Brain microvascular endothelial cell (primary cell): ENCODE measurements at regions not wholly inside any gene's neighbourhood (a gene's known extent, or its start where the extent isn't known, plus 50 kb on each side); places are given as distances from the start of the nearest gene placed in this dataset.

Experiments used
- DNase-seq: peaks from one replicate; pipeline ENCODE4 v3.0.0-alpha.2; 2020
- H3K27ac ChIP-seq: fragments of 250-450 bp; sonication (Bioruptor Pico); 2 replicates; pipeline ENCODE4 v1.5.1; 2020; ENCODE audit warnings: mild to moderate bottlenecking, moderate library complexity
- H3K27me3 ChIP-seq: fragments of 250-450 bp; sonication (Bioruptor Pico); replicated peaks from 2 replicates; pipeline ENCODE4 v1.5.1; 2020; ENCODE audit warnings: mild to moderate bottlenecking
- H3K36me3 ChIP-seq: fragments of 250-450 bp; sonication (Bioruptor Pico); replicated peaks from 2 replicates; pipeline ENCODE4 v1.5.1; 2020; ENCODE audit warnings: mild to moderate bottlenecking
- H3K4me3 ChIP-seq: 2 replicates; pipeline ENCODE4 v1.5.1; 2011; ENCODE audit warnings: low read depth, mild to moderate bottlenecking, control low read depth, low read length, moderate library complexity
- in situ Hi-C: cut with HindIII; loops from 2 replicates; pipeline ENCODE4 v1.10.0; 2017; ENCODE audit warnings: low sequenced_read_pairs, low pct_ligation_motif_present
- TF ChIP-seq, protein P1 (sequence below): IDR thresholded peaks from 2 replicates; pipeline ENCODE4 v1.5.1; 2011; ENCODE audit warnings: low read depth, mild to moderate bottlenecking, moderate library complexity, low read length, control low read depth, inconsistent platforms; ENCODE audit errors: missing control alignments

DNA sequence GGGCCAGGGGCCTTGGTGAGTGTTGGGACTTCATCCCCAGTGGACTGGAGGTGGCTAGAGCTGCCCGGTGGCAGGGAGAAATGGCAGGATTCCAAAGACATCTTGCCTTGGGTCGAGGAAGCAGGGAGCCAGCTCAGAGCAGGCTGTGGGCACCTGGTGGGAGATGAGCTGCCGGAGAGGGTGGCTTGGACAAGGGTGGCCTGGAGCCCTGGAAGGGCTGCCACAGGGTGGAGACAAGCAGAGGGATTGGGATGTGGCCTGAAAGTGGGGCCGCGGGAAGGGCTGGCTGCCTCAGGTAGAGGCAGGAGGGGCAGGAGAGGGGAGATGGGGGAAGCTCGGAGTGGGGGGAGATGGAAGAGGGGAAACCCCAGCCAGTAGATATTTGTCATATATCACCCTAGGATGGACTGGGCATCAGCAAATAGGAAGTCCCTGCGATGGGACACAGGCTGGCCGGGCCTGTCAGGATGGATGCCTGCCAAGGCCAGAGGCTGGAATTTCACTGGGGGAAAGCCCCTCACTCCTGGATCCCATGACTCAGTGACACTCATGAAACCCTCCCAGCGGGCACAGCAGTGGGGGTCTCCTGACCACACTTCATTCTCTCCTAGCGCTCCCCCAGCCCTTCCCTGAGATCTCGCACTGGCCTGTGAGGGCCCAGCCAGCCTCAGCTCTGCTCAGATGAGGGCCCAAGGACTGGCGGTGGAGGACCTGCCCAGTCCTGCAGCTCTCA is 72.0 kb upstream of the SHISAL1 start:
- Histone ChIP-seq H3K27ac (no peak overlapping the region), H3K27me3 (peaks cover 32% of the 10 kb centered on the region), H3K4me3 (no peak overlapping the region), H3K36me3 (no peaks in the 10 kb centered on the region)
- TF ChIP-seq, protein P1, sequence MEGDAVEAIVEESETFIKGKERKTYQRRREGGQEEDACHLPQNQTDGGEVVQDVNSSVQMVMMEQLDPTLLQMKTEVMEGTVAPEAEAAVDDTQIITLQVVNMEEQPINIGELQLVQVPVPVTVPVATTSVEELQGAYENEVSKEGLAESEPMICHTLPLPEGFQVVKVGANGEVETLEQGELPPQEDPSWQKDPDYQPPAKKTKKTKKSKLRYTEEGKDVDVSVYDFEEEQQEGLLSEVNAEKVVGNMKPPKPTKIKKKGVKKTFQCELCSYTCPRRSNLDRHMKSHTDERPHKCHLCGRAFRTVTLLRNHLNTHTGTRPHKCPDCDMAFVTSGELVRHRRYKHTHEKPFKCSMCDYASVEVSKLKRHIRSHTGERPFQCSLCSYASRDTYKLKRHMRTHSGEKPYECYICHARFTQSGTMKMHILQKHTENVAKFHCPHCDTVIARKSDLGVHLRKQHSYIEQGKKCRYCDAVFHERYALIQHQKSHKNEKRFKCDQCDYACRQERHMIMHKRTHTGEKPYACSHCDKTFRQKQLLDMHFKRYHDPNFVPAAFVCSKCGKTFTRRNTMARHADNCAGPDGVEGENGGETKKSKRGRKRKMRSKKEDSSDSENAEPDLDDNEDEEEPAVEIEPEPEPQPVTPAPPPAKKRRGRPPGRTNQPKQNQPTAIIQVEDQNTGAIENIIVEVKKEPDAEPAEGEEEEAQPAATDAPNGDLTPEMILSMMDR: no peak
- DNase-seq: no peak
- in situ Hi-C loops: no loop called here

DNA sequence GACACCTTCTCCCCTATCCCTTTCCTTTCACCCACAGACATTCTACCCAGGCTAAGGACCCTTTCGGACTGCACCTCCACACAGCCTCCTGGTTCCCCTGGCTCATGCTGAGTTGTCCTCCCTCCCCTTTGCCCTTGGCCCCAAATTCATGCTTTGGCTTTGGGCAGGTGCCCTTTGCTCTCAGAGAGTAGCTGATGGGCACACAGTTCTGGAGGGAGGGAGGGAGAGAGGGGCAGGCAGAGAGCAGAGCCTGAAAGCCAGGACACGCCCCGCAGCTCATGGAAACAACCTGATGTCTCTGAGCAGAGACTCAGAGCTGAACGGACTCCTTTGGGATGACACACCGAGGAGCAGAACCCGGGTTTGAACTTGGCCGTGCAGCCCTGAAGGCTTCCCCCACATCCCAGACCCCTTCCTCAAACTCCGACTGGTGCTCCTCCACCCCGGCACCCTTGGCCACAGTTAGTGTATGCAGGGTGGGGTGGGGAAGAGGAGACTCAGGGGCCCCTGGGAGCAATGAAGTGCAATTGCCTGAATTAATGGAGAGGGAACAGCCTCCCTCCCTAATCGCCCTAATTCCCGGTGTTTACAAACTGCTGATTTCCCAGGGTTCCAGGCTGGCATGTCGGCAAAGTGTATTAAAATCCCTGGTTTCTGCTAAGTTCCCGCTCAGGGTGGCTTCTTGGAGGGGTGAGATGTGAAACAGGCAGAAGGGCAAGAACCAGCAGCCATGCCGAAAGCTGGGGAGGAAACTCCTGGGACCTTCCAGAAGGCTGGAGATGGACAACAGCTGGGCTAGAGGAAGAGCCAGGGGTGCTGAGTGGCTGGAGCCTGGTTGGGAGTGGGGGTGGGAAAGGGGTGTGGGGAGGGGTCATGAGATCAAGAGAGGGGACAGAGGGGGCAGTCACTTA is 71.2 kb upstream of the SHISAL1 start:
- Histone ChIP-seq H3K36me3 (no peaks in the 10 kb centered on the region), H3K27me3 (peaks cover 32% of the 10 kb centered on the region), H3K4me3 (no peak overlapping the region), H3K27ac (no peak overlapping the region)
- DNase-seq: no peak
- in situ Hi-C loops: no loop called here
- TF ChIP-seq, protein P1: no peak

DNA sequence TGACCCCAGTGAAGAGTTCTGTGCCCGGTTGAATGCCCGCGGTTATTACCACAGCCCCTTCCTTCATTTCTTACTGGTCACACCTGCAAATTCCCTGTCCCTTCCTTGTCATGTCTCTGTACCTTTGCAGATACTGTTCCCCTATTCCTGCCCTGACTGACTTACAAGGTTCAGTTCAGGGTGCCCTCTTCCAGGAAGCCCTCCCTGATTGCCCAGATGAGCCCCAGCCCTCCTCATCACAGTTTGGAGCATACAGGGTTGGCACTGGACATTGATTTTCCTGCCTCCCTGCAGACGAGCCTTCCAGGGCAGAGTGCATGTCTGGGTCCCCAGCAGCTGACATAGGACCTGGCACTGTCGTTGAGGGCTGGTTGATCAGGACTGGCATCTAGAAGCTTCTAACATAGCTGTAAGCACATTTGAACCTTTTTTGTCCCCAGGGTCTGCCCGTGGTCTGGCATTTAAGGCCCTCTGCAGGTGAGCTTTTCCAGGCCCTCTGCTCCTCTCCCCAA is 70.4 kb upstream of the SHISAL1 start:
- Histone ChIP-seq H3K27me3 (peaks cover 29% of the 10 kb centered on the region), H3K36me3 (no peaks in the 10 kb centered on the region), H3K27ac (no peak overlapping the region), H3K4me3 (no peak overlapping the region)
- DNase-seq: no peak
- TF ChIP-seq, protein P1: no peak
- in situ Hi-C loops: no loop called here

DNA sequence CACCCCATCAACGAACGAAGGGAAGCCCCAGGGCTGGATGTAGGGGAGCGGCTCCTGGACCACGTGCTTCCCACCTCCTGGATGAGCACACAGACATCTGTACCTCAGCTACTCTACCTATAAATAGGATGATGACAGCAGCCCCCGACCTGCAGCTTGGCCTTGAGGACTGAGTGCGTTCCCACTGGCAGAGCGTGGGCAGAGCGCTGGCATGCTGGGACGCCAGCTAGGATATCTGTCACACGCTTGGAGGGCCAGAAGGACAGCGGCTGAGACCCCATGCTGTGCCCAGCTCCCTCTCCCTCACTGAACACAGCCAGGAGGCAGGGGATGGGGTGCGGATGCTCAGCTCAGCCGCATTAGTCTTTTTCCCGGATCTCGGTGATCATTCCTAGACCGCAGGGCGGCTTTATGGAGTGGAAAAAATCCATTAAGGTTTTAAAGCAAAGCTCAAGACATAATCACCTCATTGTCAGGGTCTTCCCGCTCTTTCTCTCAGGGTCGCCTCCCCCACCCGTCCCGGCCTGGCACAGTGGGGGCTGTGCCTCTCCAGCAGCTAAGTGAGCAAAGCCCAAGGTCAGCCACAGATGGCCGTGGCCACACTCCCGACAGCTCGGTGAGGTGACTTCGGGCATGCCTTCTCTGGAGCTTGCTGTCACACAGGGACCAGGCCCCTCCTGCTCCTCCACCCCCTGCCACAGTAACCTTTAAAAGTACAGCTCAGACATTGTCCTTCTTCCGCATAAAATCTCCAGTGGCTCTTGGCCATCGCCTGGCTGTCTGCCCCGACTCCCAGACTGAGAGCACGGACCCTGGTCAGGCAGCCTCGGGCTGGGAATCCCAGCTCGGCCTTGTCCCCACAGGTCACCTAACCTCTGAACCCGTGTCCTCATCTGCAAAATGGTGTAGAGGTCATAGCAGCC is 69.6 kb upstream of the SHISAL1 start:
- H3K27me3 ChIP-seq: peaks cover 28% of the 10 kb centered on the region
- TF ChIP-seq, protein P1: no peak
- in situ Hi-C loops: no loop called here

DNA sequence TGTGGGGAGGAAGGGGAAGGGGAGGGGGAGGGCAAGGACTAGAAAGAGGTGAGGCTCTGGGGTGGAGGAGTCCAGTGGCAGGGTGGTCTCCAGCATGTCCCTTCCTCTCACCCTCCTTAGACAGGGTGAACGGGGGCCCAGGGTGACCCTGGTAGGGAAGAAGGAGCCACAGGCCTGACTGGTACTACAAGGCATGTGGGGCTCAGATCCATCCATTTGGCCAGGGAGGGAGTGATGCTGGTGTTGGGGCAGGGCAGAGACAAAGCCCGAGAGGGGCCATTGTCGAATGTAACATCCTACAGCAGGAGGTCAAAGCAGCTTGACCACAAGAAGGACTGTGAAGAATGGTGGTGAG is 69.0 kb upstream of the SHISAL1 start:
- H3K27me3 ChIP-seq: peaks cover 28% of the 10 kb centered on the region
- in situ Hi-C loops: no loop called here
- no peak overlapping the region for H3K27ac ChIP-seq
- TF ChIP-seq, protein P1: no peak
- H3K36me3 ChIP-seq: no peaks in the 10 kb centered on the region
- no peak for DNase-seq
- no peak overlapping the region for H3K4me3 ChIP-seq

More for the DNA sequence above, 69.6 kb upstream of the SHISAL1 start:
- Histone ChIP-seq H3K36me3 (no peaks in the 10 kb centered on the region), H3K27ac (no peak overlapping the region), H3K4me3 (no peak overlapping the region)
- DNase-seq: no peak
